SK-N-SH (cell line): ENCODE measurements at regions not wholly inside any gene's neighbourhood (a gene's known extent, or its start where the extent isn't known, plus 50 kb on each side); places are given as distances from the start of the nearest gene placed in this dataset.

Experiments
- CTCF ChIA-PET: fragments of 300-600, 350-600 bp; formaldehyde crosslinking; extraction: SDS; loops from one replicate; lab custom pipeline; 2021; lab: Yijun Ruan, JAX
- POLR2A ChIA-PET: fragments of 350-600 bp; sonication (Branson Sonifier 250); formaldehyde crosslinking; extraction: SDS; loops from one replicate; lab custom pipeline; 2020; ENCODE audit warnings: antibody characterized with exemption, inconsistent platforms; lab: Yijun Ruan, JAX
- DNase-seq: peaks from one replicate; pipeline ENCODE4 v3.0.0; 2012
- H2AFZ ChIP-seq: fragments of 200-600 bp; sonication (generic); 2 replicates; pipeline ENCODE4 v1.8.1; 2016; ENCODE audit warnings: antibody characterized with exemption, mild to moderate bottlenecking, low read depth
- H3F3A ChIP-seq: fragments of 200-600 bp; sonication (generic); replicated peaks from 2 replicates; pipeline ENCODE3; 2016; ENCODE audit warnings: antibody characterized with exemption, mild to moderate bottlenecking; ENCODE audit not compliant: insufficient read depth
- H3K27ac ChIP-seq, 2 experiments: fragments of 200-500 bp in 1 of 2; fragments of 200-600 bp in 1 of 2; sonication (Bioruptor generic) in 1 of 2; sonication (generic), shearing (Covaris generic) in 1 of 2; 2 replicates each; pipeline versions ENCODE4 v1.5.1 to v1.6.1; 2014 to 2016; ENCODE audit warnings: low read depth in 2 of 2, inconsistent platforms in 1 of 2, low read length in 1 of 2, mild to moderate bottlenecking in 1 of 2, mixed read lengths in 1 of 2
- H3K27me3 ChIP-seq: fragments of 200-600 bp; sonication (generic), shearing (Covaris generic); 2 replicates; pipeline ENCODE4 v1.6.1; 2016; ENCODE audit warnings: mixed run types; ENCODE audit not compliant: insufficient read depth
- H3K36me3 ChIP-seq, 2 experiments: fragments of 200-500 bp in 1 of 2; fragments of 200-600 bp in 1 of 2; sonication (Bioruptor generic) in 1 of 2; sonication (generic) in 1 of 2; replicated peaks in 1 of 2; 2 replicates each; pipeline versions ENCODE3 to v1.5.1; 2014 to 2016; ENCODE audit warnings: low read length in 1 of 2, mild to moderate bottlenecking in 1 of 2; ENCODE audit not compliant: insufficient read depth in 2 of 2, control insufficient read depth in 1 of 2
- H3K4me1 ChIP-seq, 2 experiments: fragments of 200-500 bp in 1 of 2; fragments of 200-600 bp in 1 of 2; sonication (Bioruptor generic) in 1 of 2; sonication (generic), shearing (Covaris generic) in 1 of 2; 2 replicates each; pipeline versions ENCODE4 v1.5.1 to v1.6.1; 2014 to 2016; ENCODE audit warnings: low read depth in 1 of 2, low read length in 1 of 2, mixed run types in 1 of 2; ENCODE audit not compliant: insufficient read depth in 2 of 2, control insufficient read depth in 1 of 2
- H3K4me2 ChIP-seq: fragments of 200-600 bp; sonication (generic), shearing (Covaris generic); 2 replicates; pipeline ENCODE4 v1.6.1; 2017; ENCODE audit warnings: mixed run types
- H3K4me3 ChIP-seq, 2 experiments: fragments of 200-500 bp in 1 of 2; fragments of 200-600 bp in 1 of 2; sonication (Bioruptor generic) in 1 of 2; sonication (generic), shearing (Covaris generic) in 1 of 2; 2 replicates each; pipeline versions ENCODE4 v1.5.1 to v1.8.1; 2014 to 2016; ENCODE audit warnings: low read depth in 2 of 2, inconsistent platforms in 1 of 2, low read length in 1 of 2, mild to moderate bottlenecking in 1 of 2, mixed read lengths in 1 of 2, moderate library complexity in 1 of 2
- H3K79me2 ChIP-seq: fragments of 200-600 bp; sonication (generic); 2 replicates; pipeline ENCODE4 v1.8.1; 2017; ENCODE audit warnings: mild to moderate bottlenecking; ENCODE audit not compliant: insufficient read depth
- H3K9ac ChIP-seq: fragments of 200-600 bp; sonication (generic); 2 replicates; pipeline ENCODE4 v1.6.1; 2017; ENCODE audit warnings: mixed run types
- H3K9me2 ChIP-seq: fragments of 200-600 bp; sonication (generic); 2 replicates; pipeline ENCODE4 v1.6.1; 2017; ENCODE audit warnings: mixed run types
- H3K9me3 ChIP-seq: fragments of 200-600 bp; sonication (generic); 2 replicates; pipeline ENCODE4 v1.6.1; 2017; ENCODE audit warnings: mixed run types, mild to moderate bottlenecking, moderate library complexity
- H4K20me1 ChIP-seq: fragments of 200-600 bp; sonication (generic); 2 replicates; pipeline ENCODE4 v1.6.1; 2017; ENCODE audit warnings: mild to moderate bottlenecking, mixed run types; ENCODE audit not compliant: insufficient read depth
- FOSL2 ChIP-seq: IDR thresholded peaks from 2 replicates; pipeline ENCODE4 v1.4.0; 2012; ENCODE audit warnings: low read depth, mild to moderate bottlenecking, moderate library complexity, borderline replicate concordance
- FOXJ3 ChIP-seq: sonication (generic); formaldehyde crosslinking; IDR thresholded peaks from 2 replicates; pipeline ENCODE4 v1.5.1; 2020; ENCODE audit warnings: mild to moderate bottlenecking, missing genetic modification reagents
- FOXM1 ChIP-seq: IDR thresholded peaks from 2 replicates; pipeline ENCODE4 v1.4.0; 2012; ENCODE audit warnings: low read depth, mild to moderate bottlenecking
- JUND ChIP-seq: IDR thresholded peaks from 2 replicates; pipeline ENCODE4 v1.4.0; 2012
- SMC3 ChIP-seq: IDR thresholded peaks from 2 replicates; pipeline ENCODE4 v1.6.1; 2012; ENCODE audit warnings: low read depth, low read length, improper control_type of control experiment
- TAF1 ChIP-seq: IDR thresholded peaks from 2 replicates; pipeline ENCODE4 v1.6.1; 2012; ENCODE audit warnings: low read depth, mild to moderate bottlenecking, low read length, moderate library complexity, borderline replicate concordance
- WGBS: methylation state at CpG from one replicate; pipeline ENCODE4 v1.1.6; 2017; ENCODE audit warnings: low lambda C conversion rate; 5-methylcytosine and 5-hydroxymethylcytosine counted together
- TF ChIP-seq, protein P1 (sequence below): IDR thresholded peaks from 2 replicates; pipeline ENCODE4 v1.6.1; 2012; ENCODE audit warnings: mild to moderate bottlenecking, low read depth, low read length, moderate library complexity
- TF ChIP-seq, protein P2 (sequence below): IDR thresholded peaks from 2 replicates; pipeline ENCODE4 v1.4.0; 2012; ENCODE audit warnings: low read depth
- TF ChIP-seq, protein P3 (sequence below): IDR thresholded peaks from 2 replicates; pipeline ENCODE4 v1.4.0; 2012; ENCODE audit warnings: low read depth, borderline replicate concordance
- TF ChIP-seq, protein P4 (sequence below): fragments of 150-350 bp; IDR thresholded peaks from 2 replicates; pipeline ENCODE4 v1.6.1; 2017; ENCODE audit warnings: antibody characterized with exemption, low read length, low read depth, borderline replicate concordance
- TF ChIP-seq, protein P5 (sequence below): IDR thresholded peaks from 2 replicates; pipeline ENCODE4; 2012

DNA sequence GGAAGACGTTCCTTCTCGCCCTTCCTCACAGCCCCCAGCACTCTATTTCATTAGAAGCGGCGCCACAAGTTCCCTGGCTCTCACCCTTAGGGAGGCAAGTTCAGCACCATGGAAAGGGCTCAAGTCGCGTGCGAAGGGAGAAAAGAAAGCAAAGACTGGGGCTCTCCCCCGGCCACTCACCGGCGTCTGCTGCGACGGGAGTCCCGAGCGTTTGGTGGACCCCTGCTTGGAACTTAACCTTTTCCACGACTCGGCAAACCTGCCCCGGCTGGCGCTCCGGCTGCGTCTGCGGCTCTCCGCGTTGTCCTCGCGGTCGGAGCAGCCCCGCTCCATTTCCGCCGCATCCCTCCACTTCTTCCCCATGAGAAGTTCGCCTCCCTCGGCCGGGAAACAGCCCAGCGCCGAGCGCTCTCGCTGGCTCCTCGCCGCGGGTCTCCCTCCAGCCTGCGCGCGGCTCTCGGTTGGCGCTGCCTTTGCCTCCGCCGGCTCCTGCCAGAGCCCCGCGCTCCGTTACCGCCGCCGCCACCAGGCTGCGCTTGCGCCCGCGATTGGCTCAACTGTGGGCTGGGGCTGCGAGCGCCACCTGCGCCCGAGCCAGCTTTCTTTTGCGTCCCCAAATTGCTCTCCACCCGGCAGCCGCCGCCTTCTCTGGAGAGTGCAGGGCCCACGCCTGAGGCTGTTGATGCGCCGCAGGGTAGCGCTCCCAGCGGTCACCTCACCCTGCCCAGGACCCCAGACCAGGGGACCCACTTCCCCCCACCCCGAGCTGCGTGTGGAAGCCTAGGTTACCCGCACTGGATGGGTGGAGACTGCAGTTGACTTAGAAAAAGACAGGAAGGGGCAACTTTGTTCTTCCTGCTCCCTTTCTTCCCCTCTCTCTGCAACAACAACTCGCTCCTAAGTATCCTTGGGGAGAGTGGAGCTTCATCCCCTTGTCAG is 321.6 kb downstream of the CEMIP2 start:
- H3K4me3 ChIP-seq: peak overlapping the region; percentile 33 to 54; a peak in 2 of 4 replicates
- CTCF ChIA-PET: no interaction called here
- POLR2A ChIA-PET: no interaction called here
- H3F3A ChIP-seq: no peaks in the 10 kb centered on the region
- no peak overlapping the region for H2AFZ ChIP-seq
- DNase-seq: peak; percentile 52
- H3K4me2 ChIP-seq: peak overlapping the region; percentile 80
- no peak overlapping the region for H3K9ac ChIP-seq
- no peaks in the 10 kb centered on the region for H3K36me3 ChIP-seq
- TF ChIP-seq, protein P1, sequence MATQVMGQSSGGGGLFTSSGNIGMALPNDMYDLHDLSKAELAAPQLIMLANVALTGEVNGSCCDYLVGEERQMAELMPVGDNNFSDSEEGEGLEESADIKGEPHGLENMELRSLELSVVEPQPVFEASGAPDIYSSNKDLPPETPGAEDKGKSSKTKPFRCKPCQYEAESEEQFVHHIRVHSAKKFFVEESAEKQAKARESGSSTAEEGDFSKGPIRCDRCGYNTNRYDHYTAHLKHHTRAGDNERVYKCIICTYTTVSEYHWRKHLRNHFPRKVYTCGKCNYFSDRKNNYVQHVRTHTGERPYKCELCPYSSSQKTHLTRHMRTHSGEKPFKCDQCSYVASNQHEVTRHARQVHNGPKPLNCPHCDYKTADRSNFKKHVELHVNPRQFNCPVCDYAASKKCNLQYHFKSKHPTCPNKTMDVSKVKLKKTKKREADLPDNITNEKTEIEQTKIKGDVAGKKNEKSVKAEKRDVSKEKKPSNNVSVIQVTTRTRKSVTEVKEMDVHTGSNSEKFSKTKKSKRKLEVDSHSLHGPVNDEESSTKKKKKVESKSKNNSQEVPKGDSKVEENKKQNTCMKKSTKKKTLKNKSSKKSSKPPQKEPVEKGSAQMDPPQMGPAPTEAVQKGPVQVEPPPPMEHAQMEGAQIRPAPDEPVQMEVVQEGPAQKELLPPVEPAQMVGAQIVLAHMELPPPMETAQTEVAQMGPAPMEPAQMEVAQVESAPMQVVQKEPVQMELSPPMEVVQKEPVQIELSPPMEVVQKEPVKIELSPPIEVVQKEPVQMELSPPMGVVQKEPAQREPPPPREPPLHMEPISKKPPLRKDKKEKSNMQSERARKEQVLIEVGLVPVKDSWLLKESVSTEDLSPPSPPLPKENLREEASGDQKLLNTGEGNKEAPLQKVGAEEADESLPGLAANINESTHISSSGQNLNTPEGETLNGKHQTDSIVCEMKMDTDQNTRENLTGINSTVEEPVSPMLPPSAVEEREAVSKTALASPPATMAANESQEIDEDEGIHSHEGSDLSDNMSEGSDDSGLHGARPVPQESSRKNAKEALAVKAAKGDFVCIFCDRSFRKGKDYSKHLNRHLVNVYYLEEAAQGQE: peak; percentile 97
- no peak for TF ChIP-seq FOXM1
- TF ChIP-seq, protein P2, sequence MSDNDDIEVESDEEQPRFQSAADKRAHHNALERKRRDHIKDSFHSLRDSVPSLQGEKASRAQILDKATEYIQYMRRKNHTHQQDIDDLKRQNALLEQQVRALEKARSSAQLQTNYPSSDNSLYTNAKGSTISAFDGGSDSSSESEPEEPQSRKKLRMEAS: peak; percentile 77
- H3K27me3 ChIP-seq: peaks cover 19% of the 10 kb centered on the region
- no peaks in the 10 kb centered on the region for H3K79me2 ChIP-seq
- no peaks in the 10 kb centered on the region for H3K4me1 ChIP-seq
- H3K9me2 ChIP-seq: no peaks in the 10 kb centered on the region
- H3K27ac ChIP-seq: no peak overlapping the region
- 2% methylated on average over 27 of the region's 73 CpGs for WGBS
- no peaks in the 10 kb centered on the region for H3K9me3 ChIP-seq
- H4K20me1 ChIP-seq: no peaks in the 10 kb centered on the region

DNA sequence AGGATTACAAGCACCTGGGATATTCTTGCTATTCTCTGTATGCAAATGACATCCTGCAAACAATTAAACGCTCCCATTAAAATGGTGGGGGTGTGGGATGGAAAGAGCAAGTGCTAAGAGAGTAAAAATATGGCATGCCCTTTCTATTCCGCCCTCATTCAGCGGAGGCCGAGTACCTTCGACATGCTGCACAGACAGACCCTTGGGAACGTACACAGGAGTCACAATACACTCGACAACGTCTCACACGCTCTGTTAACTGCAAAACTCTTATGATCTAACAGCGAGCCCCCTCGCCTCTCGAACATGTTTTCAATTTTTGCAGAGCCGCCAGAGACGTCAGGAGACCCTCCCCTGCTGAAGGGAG is 322.2 kb downstream of the CEMIP2 start:
- Histone ChIP-seq H3K4me1 (no peaks in the 10 kb centered on the region), H2AFZ (no peak overlapping the region)

More for the DNA sequence above, 322.2 kb downstream of the CEMIP2 start:
- no peaks in the 10 kb centered on the region for H3K36me3 ChIP-seq
- no peaks in the 10 kb centered on the region for H4K20me1 ChIP-seq
- peak overlapping the region; percentile 80 for H3K4me2 ChIP-seq
- no peaks in the 10 kb centered on the region for H3K9me3 ChIP-seq
- TF ChIP-seq SMC3 (no peak), TAF1 (no peak), JUND (no peak), FOSL2 (no peak), FOXJ3 (no peak), FOXM1 (no peak)
- TF ChIP-seq, protein P3, sequence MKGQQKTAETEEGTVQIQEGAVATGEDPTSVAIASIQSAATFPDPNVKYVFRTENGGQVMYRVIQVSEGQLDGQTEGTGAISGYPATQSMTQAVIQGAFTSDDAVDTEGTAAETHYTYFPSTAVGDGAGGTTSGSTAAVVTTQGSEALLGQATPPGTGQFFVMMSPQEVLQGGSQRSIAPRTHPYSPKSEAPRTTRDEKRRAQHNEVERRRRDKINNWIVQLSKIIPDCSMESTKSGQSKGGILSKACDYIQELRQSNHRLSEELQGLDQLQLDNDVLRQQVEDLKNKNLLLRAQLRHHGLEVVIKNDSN: no peak
- TF ChIP-seq, protein P4, sequence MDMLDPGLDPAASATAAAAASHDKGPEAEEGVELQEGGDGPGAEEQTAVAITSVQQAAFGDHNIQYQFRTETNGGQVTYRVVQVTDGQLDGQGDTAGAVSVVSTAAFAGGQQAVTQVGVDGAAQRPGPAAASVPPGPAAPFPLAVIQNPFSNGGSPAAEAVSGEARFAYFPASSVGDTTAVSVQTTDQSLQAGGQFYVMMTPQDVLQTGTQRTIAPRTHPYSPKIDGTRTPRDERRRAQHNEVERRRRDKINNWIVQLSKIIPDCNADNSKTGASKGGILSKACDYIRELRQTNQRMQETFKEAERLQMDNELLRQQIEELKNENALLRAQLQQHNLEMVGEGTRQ: no peak
- TF ChIP-seq, protein P2: no peak
- TF ChIP-seq, protein P5, sequence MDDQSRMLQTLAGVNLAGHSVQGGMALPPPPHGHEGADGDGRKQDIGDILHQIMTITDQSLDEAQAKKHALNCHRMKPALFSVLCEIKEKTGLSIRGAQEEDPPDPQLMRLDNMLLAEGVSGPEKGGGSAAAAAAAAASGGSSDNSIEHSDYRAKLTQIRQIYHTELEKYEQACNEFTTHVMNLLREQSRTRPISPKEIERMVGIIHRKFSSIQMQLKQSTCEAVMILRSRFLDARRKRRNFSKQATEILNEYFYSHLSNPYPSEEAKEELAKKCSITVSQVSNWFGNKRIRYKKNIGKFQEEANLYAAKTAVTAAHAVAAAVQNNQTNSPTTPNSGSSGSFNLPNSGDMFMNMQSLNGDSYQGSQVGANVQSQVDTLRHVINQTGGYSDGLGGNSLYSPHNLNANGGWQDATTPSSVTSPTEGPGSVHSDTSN: no peak
- no peaks in the 10 kb centered on the region for H3K79me2 ChIP-seq
- no peak for DNase-seq
- peaks cover 19% of the 10 kb centered on the region for H3K27me3 ChIP-seq
- no peak overlapping the region for H3K4me3 ChIP-seq
- whole genome bisulfite sequencing: 4% methylated on average over 14 of the region's 14 CpGs
- H3K9ac ChIP-seq: no peak overlapping the region
- POLR2A ChIA-PET: no interaction called here
- CTCF ChIA-PET: no interaction called here
- H3F3A ChIP-seq: no peaks in the 10 kb centered on the region
- H3K9me2 ChIP-seq: no peaks in the 10 kb centered on the region
- H3K27ac ChIP-seq: no peak overlapping the region
